Liver (tissue), 8 donors: ENCODE measurements at regions not wholly inside any gene's neighbourhood (a gene's known extent, or its start where the extent isn't known, plus 50 kb on each side); places are given as distances from the start of the nearest gene placed in this dataset.

ENCODE experiments used
- DNase-seq: peaks from one replicate; pipeline ENCODE4 v3.0.0-alpha.2; 2017; ENCODE audit warnings: low spot score
- H3K27ac ChIP-seq, 2 donors: one replicate each; pipeline ENCODE4 v1.7.0; 2013; ENCODE audit warnings: inconsistent platforms in 2 of 2, low read length in 2 of 2, control low read depth in 1 of 2, low read depth in 1 of 2, mild to moderate bottlenecking in 1 of 2
- H3K27me3 ChIP-seq, 4 donors: one replicate each; pipeline versions ENCODE4 v1.6.1 to v1.7.0; 2013; ENCODE audit warnings: low read length in 3 of 4, inconsistent platforms in 1 of 4, mild to moderate bottlenecking in 1 of 4, moderate library complexity in 1 of 4; ENCODE audit not compliant: control insufficient read depth in 4 of 4, insufficient read depth in 4 of 4
- H3K36me3 ChIP-seq, 4 donors: one replicate each; pipeline versions ENCODE4 v1.6.1 to v1.7.0; 2013; ENCODE audit warnings: low read length in 3 of 4, mild to moderate bottlenecking in 3 of 4, low read depth in 1 of 4, moderate library complexity in 1 of 4; ENCODE audit not compliant: control insufficient read depth in 4 of 4, insufficient read depth in 3 of 4
- H3K4me1 ChIP-seq, 4 donors: one replicate each; pipeline versions ENCODE4 v1.6.1 to v1.7.0; 2013; ENCODE audit warnings: low read length in 3 of 4, mild to moderate bottlenecking in 3 of 4, moderate library complexity in 1 of 4; ENCODE audit not compliant: control insufficient read depth in 4 of 4, insufficient read depth in 4 of 4
- H3K4me3 ChIP-seq, 3 donors: one replicate each; pipeline versions ENCODE4 v1.6.1 to v1.7.0; 2013; ENCODE audit warnings: low read length in 3 of 3, control low read depth in 1 of 3, low read depth in 1 of 3, mild to moderate bottlenecking in 1 of 3
- H3K9ac ChIP-seq, 2 donors: one replicate each; pipeline ENCODE4 v1.7.0; 2013; ENCODE audit warnings: low read length in 2 of 2, mild to moderate bottlenecking in 2 of 2, moderate library complexity in 2 of 2, control low read depth in 1 of 2, low read depth in 1 of 2
- H3K9me3 ChIP-seq, 4 donors: one replicate each; pipeline versions ENCODE4 v1.6.1 to v1.7.0; 2013; ENCODE audit warnings: low read length in 3 of 4; ENCODE audit not compliant: control insufficient read depth in 4 of 4
- ATF3 ChIP-seq: IDR thresholded peaks from 2 replicates; pipeline ENCODE4 v1.6.1; 2016; ENCODE audit warnings: antibody characterized with exemption
- EGR1 ChIP-seq, 2 donors: IDR thresholded peaks; 2 replicates each; pipeline ENCODE4 v1.6.1; 2016 to 2018; ENCODE audit warnings: antibody characterized with exemption in 2 of 2, low read depth in 2 of 2
- FOXA1 ChIP-seq: IDR thresholded peaks from 2 replicates; pipeline ENCODE4 v1.6.1; 2016; ENCODE audit warnings: antibody characterized with exemption
- FOXA2 ChIP-seq: IDR thresholded peaks from 2 replicates; pipeline ENCODE4 v1.6.1; 2016; ENCODE audit warnings: antibody characterized with exemption
- GABPA ChIP-seq, 2 donors: IDR thresholded peaks in 1 of 2; conservative IDR thresholded peaks in 1 of 2; 2 replicates each; pipeline ENCODE4 v1.6.1; 2016; ENCODE audit warnings: antibody characterized with exemption in 2 of 2, mild to moderate bottlenecking in 1 of 2, moderate library complexity in 1 of 2
- HNF4A ChIP-seq, 2 donors: conservative IDR thresholded peaks; 2 replicates each; pipeline ENCODE4 v1.6.1; 2016; ENCODE audit warnings: antibody characterized with exemption in 2 of 2, mild to moderate bottlenecking in 2 of 2
- HNF4G ChIP-seq: IDR thresholded peaks from 2 replicates; pipeline ENCODE4 v1.6.1; 2016; ENCODE audit warnings: antibody characterized with exemption
- JUND ChIP-seq, 2 donors: IDR thresholded peaks; 2 replicates each; pipeline ENCODE4 v1.6.1; 2016; ENCODE audit warnings: antibody characterized with exemption in 2 of 2
- MAX ChIP-seq: IDR thresholded peaks from 2 replicates; pipeline ENCODE4 v1.6.1; 2016; ENCODE audit warnings: antibody characterized with exemption
- NR2F2 ChIP-seq: IDR thresholded peaks from 2 replicates; pipeline ENCODE4 v1.6.1; 2016; ENCODE audit warnings: antibody characterized with exemption
- RAD21 ChIP-seq, 2 donors: IDR thresholded peaks; 2 replicates each; pipeline ENCODE4 v1.6.1; 2016; ENCODE audit warnings: antibody characterized with exemption in 2 of 2, mild to moderate bottlenecking in 2 of 2
- REST ChIP-seq: IDR thresholded peaks from 2 replicates; pipeline ENCODE4 v1.6.1; 2016; ENCODE audit warnings: antibody characterized with exemption, mild to moderate bottlenecking
- RXRA ChIP-seq, 2 donors: IDR thresholded peaks; 2 replicates each; pipeline ENCODE4 v1.6.1; 2017 to 2018; ENCODE audit warnings: antibody characterized with exemption in 2 of 2, mild to moderate bottlenecking in 1 of 2
- SP1 ChIP-seq: IDR thresholded peaks from 2 replicates; pipeline ENCODE4 v1.6.1; 2018; ENCODE audit warnings: antibody characterized with exemption, mild to moderate bottlenecking
- TAF1 ChIP-seq: conservative IDR thresholded peaks from 2 replicates; pipeline ENCODE4 v1.6.1; 2016; ENCODE audit warnings: antibody characterized with exemption, mild to moderate bottlenecking
- YY1 ChIP-seq: IDR thresholded peaks from 2 replicates; pipeline ENCODE4 v1.6.1; 2016; ENCODE audit warnings: antibody characterized with exemption, mild to moderate bottlenecking
- ZBTB33 ChIP-seq: IDR thresholded peaks from 2 replicates; pipeline ENCODE4 v1.6.1; 2016; ENCODE audit warnings: antibody characterized with exemption
- WGBS: extraction: QIAGEN DNeasy Blood & Tissue Kit; methylation state at CpG from one replicate; pipeline ENCODE4 v1.1.7; 2013; 5-methylcytosine and 5-hydroxymethylcytosine counted together
- TF ChIP-seq, protein P1 (sequence below): fragments of 150-350 bp; IDR thresholded peaks from 2 replicates; pipeline ENCODE4 v1.5.1; 2017; ENCODE audit warnings: improper control_type of control experiment, low read depth, low read length; ENCODE audit not compliant: missing input control
- donor health status: healthy.
- donor health status: healthy.
- donor health status: healthy.
- donor health status: healthy.
- donor health status: healthy.

DNA sequence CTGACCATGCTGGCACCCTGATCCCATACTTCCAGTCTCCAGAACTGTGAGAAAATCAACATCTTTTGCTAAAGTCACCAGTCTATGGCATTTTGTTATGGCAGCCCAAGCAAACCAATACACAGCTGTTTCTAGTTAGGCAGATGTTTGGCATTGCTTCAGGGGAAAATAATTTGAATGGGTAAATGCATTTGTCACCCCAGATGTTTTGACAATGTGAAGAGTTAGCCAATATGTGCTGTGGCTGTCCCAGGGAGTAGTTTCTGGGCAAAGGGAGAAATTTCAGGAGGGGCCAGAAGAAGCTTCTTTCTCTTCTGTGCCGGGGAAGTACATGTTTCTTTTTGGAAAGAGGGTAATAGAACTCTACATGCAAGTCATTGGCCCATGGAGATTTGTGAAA is 619.0 kb downstream of the SLC4A3 start:
- no peak overlapping the region for H3K9ac ChIP-seq
- H3K27ac ChIP-seq, result no peak overlapping the region
- TF ChIP-seq FOXA2 (no peak), FOXA1 (no peak), SP1 (no peak), REST (no peak), RXRA (IDR thresholded peaks at IDR 0.05) (no peak), JUND (IDR thresholded peaks at IDR 0.05) (no peak), HNF4G (no peak), ATF3 (no peak), ZBTB33 (no peak), RAD21 (IDR thresholded peaks at IDR 0.05) (no peak), YY1 (no peak), NR2F2 (no peak), HNF4A (conservative IDR thresholded peaks at IDR 0.05) (no peak), GABPA (IDR thresholded peaks at IDR 0.05 in 1 of 2, conservative IDR thresholded peaks at IDR 0.05 in 1 of 2) (no peak), MAX (no peak), EGR1 (IDR thresholded peaks at IDR 0.05; ENCODE audit: low read depth in 2 of 2) (no peak), TAF1 (no peak)
- TF ChIP-seq, protein P1, sequence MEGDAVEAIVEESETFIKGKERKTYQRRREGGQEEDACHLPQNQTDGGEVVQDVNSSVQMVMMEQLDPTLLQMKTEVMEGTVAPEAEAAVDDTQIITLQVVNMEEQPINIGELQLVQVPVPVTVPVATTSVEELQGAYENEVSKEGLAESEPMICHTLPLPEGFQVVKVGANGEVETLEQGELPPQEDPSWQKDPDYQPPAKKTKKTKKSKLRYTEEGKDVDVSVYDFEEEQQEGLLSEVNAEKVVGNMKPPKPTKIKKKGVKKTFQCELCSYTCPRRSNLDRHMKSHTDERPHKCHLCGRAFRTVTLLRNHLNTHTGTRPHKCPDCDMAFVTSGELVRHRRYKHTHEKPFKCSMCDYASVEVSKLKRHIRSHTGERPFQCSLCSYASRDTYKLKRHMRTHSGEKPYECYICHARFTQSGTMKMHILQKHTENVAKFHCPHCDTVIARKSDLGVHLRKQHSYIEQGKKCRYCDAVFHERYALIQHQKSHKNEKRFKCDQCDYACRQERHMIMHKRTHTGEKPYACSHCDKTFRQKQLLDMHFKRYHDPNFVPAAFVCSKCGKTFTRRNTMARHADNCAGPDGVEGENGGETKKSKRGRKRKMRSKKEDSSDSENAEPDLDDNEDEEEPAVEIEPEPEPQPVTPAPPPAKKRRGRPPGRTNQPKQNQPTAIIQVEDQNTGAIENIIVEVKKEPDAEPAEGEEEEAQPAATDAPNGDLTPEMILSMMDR, result no peak
- H3K36me3 ChIP-seq, result no peaks in the 10 kb centered on the region
- 68% methylated on average over 1 of the region's 1 CpG for WGBS
- DNase-seq, result no peak
- no peak overlapping the region for H3K4me3 ChIP-seq
- H3K9me3 ChIP-seq, result no peaks in the 10 kb centered on the region
- H3K27me3 ChIP-seq, result no peaks in the 10 kb centered on the region
- no peaks in the 10 kb centered on the region for H3K4me1 ChIP-seq
